T47D (cell line): ENCODE measurements at regions not wholly inside any gene's neighbourhood (a gene's known extent, or its start where the extent isn't known, plus 50 kb on each side); places are given as distances from the start of the nearest gene placed in this dataset.
A peak's percentile ranks its signal among the peaks of the same experiment; 100 is the strongest.

Experiments used
- DNase-seq, 2 experiments: peaks; one replicate each; pipeline versions ENCODE4 v3.0.0 to v3.0.0-alpha.2; 2011 to 2012; ENCODE audit warnings: low read depth in 1 of 2, low spot score in 1 of 2
- JUND ChIP-seq: IDR thresholded peaks from 2 replicates; pipeline ENCODE4 v1.6.1; 2012; ENCODE audit warnings: low read depth
- in situ Hi-C: cut with HindIII; loops from 2 replicates; pipeline ENCODE4 v1.10.0; 2016; ENCODE audit warnings: low sequenced_read_pairs, low pct_unique_long_range_greater_than_20kb

DNA sequence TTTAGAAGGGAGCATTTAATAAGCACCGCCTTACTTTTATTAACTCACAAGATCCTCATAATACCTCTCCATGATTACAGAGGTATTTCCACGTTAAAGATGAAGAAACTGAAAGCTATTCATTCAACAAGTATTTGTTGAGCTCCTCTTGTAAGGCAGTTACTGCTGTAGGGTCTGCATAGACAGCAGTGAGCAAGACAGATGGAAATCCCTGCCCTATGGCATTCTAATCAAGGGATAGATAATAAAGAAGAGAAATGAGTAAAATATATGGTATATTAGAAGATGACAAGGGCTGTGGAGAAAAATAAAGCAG is 77.8 kb upstream of the CTNNBL1 start:
- in situ Hi-C loops, result no loop called here
- no peak for DNase-seq
- no peak for TF ChIP-seq JUND

- DNase-seq, result peak; percentile 51 to 74
- TF ChIP-seq JUND, result no peak
- in situ Hi-C loops, result no loop called here
Observed at GRCh38 chr20:37615340-37616109, 78.3 kb upstream of the CTNNBL1 start.

- no peak for TF ChIP-seq JUND
- in situ Hi-C loops, result no loop called here
- no peak for DNase-seq
Observed at GRCh38 chr20:37611852-37612251, 82.0 kb upstream of the CTNNBL1 start.

DNA sequence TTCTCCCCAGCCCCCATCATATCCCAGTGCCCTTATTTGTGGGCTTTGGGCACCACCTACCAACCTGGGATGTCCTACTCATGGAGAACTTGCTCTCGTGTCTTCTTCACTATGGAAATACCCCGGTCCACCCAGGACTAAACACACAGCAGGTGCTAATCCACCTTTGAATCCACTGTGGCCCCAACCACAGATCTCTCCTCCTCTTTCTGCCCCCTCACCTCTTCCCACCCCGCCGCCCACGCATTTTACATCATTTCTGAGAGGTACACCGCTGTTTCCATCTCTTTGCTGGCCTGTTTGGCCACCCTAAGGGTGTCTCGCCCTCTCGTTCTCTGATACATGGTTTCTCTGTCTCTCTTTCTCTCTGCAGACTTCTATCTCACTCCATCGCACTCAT is 82.5 kb upstream of the CTNNBL1 start:
- DNase-seq, result no peak
- TF ChIP-seq JUND, result no peak
- in situ Hi-C loops, result no loop called here

DNA sequence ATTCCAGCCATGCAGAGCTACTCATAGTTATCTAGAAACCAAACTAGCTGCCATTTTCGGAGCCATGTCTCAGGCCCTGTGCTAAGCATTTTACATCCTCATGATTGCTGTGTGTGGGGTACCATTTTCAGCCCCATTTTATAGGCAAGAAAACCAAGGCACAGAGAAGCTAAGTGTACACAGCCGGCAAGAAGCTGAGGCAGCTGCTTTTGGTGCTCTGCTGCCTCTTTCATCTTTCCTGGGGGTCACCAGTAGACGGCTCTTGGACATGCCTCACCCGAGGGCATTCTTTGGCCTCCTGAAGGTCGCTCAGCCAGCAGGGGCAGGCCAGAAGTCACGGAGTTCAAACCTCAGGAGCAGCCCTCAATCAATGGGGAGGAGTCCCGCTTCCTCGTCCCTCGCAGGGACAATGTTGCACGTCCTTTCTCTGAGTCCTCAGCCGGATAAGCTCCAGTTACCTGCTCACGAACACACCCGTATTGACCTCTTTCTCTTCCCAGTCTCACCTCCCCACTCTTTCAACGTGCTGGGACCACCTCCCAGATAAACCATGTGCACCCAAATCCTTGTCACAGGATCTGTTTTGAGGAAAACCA is 82.6 kb upstream of the BLCAP start:
- TF ChIP-seq JUND, result no peak
- in situ Hi-C loops, result no loop called here
- no peak for DNase-seq

GRCh38 chr20:37602634-37603033 is 75.0 kb upstream of the BLCAP start:
- no peak for DNase-seq
- TF ChIP-seq JUND, result no peak
- in situ Hi-C loops, result no loop called here

GRCh38 chr20:37600486-37600885 is 72.8 kb upstream of the BLCAP start:
- DNase-seq, result no peak
- in situ Hi-C loops, result no loop called here
- no peak for TF ChIP-seq JUND

DNA sequence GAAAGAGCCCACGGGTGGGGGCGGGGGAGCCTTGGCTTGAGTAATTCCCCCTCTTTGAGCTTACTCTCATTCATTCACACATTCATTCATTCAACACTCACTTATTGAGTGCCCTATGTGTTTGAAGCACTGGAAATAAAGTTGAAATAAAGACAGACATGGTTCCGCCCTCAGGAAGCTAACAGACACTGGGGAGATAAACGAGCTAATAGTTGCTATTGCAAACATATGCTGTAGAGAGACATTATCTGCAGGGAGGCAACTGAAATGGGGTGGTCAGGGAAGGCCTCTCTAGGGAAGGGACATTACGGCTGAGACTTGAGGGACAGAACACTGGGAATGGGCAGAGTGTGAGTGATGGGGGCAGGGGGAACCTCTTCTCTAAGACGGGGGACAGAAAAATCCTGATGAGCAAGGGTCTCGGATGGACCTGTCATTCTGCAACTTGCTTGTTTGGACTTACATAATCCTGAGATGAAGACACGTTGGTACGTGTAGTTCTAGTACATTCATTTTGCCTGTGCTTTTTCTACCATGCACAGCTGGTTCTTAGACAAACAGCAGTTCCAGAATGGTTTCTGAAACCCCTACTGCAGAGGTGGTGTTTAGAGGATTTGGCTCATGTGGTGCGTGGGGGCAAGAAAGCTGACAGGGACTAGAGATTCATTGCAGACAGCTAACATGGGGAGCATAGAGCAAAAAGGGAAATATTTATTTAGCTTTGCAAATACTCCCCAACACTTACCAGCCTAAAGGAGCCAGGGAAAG is 71.1 kb upstream of the BLCAP start:
- in situ Hi-C loops, result no loop called here
- TF ChIP-seq JUND, result no peak
- no peak for DNase-seq

GRCh38 chr20:37598100-37598543 is 70.4 kb upstream of the BLCAP start:
- in situ Hi-C loops, result no loop called here
- no peak for DNase-seq
- TF ChIP-seq JUND, result no peak

- no peak for TF ChIP-seq JUND
- in situ Hi-C loops, result no loop called here
- DNase-seq, result no peak
Observed at GRCh38 chr20:37596890-37597536, 69.3 kb upstream of the BLCAP start.

DNA sequence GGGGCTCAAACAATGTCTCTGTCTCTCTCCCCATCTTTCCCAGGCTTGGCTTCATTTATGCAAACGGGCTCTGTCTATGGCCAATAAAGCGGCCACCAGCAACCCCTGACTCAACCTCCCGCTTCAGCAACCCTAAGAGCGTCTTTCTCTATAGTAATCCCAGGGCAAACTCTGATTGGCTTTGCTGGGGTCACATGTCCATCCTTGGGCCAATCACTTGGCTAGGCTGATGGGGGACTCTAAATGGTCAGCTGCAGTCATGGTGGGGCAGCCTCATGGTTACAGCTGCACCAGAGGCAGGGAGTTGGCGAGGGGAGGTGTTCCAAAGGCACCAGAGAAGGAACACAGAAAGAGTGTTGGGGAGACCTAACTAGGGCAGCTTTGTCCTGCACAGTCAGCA is 68.5 kb upstream of the BLCAP start:
- in situ Hi-C loops, result no loop called here
- no peak for TF ChIP-seq JUND
- DNase-seq, result no peak

DNA sequence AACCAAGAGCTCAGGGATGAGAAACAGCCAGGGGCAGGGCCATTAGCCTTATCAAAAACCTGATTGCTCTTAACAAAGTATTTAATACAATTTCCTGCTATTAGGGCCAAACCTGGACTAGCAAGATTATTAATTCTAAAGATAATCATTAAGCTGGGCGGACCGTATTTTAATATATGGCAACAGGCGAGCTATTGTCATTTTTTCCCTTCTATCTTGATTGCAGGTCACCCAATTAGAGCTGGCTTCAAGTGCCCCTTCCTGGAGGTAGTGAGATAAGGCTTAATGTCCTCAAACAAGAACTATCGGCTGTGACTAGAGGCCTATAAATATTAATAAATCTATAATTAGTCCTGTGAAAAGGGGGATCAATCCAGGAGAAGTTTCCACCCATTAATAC is 66.0 kb upstream of the BLCAP start:
- in situ Hi-C loops, result no loop called here
- no peak for DNase-seq

More for the DNA sequence above, 66.0 kb upstream of the BLCAP start:
- no peak for TF ChIP-seq JUND
